NCI-H226 (cell line): ENCODE measurements at regions not wholly inside any gene's neighbourhood (a gene's known extent, or its start where the extent isn't known, plus 50 kb on each side); places are given as distances from the start of the nearest gene placed in this dataset.
A peak's percentile ranks its signal among the peaks of the same experiment; 100 is the strongest.
"Not testable (repeated sequence)": the region's sequence is repeated elsewhere in the genome, so short reads cannot be mapped to it uniquely, and the experiment has no call there.

Experiments
- DNase-seq: peaks from one replicate; pipeline ENCODE4 v3.0.0-alpha.2; 2015

DNA sequence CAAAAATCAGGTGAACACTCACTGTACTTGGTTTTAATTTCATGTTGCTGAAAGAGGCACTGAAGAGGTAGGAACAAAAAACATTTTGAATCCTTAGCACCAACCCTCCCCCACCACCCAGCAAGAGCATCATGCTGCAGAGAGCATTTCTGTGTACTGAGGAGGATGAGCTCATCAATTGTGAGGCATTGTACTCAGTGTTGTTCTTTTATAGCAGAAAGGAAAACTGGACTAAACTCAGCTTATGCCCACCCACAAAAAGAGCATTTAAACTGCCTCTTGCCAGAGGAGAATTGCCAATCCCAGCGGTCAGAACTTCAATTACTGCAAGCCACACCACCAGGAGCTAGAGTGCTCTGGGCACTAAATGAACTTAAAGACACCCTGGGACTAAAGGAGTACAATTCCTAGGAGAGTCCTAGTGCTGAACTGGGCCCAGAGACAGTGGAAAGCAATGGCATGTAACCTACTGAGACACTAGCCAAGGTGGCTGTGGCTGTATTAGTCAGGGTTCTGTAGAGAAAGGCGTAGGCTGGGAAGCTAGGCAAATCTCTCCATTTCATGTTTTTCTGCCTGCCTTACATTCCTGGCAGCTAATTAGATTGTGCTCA lies 280.7 kb upstream of the KLHL4 start:
- no peak for DNase-seq

DNA sequence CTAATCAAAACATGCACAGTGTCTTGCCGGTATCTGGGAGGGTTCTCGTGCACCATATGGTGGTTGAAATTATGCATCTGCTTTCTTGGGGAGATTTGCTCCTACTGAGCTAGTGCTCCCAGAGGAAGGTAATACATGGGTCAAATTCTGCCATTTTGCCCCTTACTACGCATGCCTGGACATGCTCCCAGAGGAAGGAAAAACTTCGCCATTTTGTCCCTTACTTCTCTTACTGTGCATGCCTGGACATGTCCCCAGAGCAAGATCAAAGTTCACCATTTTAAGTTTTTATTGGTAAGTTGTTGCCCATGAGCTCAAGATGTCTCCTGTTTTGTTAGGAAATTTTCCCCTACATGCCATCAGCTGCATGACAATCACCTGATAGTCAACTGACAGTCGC lies 252.1 kb upstream of the KLHL4 start:
- DNase-seq = no peak

DNA sequence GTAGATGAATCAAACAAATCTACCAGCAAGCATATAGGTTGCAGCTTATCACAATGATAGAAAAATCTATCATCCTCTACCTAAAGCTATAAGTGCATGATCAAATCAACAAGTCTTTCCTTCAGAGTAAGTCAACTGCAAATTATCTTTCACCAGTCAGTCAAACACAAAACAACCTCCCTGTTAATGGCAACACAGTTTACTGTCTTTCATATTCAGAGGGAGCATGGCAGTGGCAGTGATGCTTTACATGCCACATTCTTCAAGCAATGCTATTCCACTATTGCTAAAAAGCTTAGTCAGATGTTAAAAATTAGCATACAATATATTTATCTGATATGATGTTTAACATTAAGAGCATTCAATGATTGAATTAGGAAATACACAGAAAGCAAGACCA lies 245.1 kb upstream of the KLHL4 start:
- no peak for DNase-seq

DNA sequence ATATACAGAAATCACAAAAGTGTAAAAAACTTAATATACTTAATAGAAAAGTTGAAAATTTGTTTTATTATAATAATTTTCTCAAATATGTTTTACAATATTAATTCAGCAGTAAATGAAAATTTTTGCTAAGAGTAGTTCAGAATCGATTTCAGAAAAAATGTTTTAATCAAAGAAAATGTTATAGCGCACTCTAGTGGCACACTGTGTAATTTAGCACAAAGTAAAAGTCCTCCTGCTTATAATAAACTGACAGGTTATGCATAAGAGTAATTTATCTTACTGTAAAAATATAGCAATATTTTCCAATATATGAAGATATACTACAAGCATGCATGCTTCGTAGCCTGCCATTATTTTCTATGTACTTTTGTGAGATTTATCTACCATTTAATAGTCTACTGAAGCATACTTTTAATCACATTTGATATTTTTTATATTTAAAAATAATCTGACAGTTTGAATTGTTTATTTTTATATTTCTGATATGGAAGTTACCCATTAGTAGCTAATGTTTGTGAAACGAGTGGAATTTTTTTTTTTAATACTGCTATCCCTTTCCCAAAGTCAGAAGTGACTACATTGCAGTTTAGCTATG lies 217.9 kb upstream of the KLHL4 start:
- DNase-seq = no peak

DNA sequence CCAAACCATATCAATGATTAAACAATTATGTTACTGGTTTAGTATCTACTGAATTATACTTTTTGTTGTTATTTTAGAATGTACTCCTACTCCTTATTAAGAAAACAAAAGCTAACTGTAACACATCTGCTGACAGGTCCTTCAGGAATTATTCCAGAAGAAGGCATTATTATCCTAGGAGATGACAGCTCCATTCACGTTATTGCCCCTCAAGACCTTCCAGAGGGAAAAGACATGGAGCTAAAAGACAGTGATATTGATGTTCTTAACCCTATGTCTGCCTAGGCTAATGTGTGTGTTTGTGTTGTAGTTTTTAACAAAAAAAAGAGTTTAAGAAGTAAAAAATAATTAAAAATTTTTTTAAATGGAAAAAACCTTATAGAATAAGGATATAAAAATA lies 206.8 kb upstream of the KLHL4 start:
- no peak for DNase-seq

DNA sequence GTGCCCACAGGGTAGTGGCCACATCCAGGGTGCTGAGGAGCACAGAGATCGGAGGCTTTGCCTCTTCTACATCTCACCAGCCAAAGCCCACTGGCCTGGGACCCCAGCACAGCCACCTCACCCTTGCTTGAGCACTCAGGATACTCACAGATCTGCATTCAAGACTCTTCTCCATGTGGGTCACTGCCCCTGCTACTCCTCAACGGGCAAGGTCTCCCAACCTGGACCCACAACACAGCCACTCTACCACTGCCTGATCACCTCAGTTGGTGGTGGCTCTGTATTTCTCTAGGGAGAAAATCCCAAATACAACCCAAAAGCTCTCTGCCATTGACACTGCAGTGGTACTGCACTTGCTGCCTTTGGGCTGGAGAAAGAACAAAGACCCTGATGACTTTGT lies 190.3 kb upstream of the KLHL4 start:
- no peak for DNase-seq

DNA sequence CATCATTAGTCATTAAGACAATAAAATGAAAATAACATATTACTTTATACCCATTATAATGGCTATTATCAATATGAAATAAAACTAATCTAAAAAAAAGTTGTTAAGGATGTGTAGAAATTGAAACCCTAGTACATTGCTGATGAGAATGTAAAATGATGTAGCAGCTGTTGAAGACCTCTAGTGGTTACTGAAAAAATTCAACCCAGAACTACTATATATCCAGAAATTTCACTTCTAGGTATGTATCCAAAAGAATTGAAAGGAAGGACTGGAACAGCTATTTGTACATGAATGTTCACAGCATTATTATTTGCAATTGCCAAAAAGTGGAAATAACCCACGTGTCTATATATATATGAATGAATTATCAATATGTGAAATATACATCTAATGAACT lies 180.3 kb upstream of the KLHL4 start:
- no peak for DNase-seq

DNA sequence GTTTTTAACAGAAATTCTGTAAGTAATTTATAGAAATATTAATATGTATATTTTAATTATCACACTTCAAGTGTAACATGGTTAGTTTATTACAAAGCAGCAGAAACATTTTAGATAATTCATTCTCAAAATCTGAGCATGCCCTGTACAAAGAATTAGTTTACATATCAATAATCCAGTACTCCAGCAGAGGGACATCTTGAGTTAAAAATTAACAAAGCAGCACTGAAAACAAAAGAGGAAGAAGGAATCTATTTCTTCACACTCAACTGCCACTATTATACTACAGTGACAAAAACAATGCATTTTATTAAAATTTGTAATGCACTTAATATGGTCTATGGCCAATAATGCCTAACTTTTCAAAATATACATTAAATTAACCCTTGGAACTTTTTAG lies 179.1 kb upstream of the KLHL4 start:
- DNase-seq = peak; percentile 1

DNA sequence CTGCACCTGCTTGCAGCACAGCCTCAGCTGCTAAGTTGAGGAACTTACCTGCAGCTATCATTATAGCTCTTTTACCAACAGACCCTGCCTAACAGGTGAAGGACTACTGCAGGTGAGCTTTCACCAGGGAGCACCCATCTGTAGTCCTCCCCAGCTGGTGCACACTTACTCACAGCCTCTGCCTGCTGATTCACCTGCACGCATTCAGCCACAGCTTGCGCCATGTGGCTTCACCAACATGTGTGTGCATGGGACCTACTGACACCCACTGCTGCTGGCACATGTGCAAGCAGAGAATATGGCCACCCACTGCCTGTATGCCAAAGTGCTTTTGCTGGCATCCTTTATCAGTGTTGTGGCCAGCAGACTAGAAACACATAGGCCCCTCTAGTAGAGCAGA lies 146.7 kb upstream of the KLHL4 start:
- no peak for DNase-seq

DNA sequence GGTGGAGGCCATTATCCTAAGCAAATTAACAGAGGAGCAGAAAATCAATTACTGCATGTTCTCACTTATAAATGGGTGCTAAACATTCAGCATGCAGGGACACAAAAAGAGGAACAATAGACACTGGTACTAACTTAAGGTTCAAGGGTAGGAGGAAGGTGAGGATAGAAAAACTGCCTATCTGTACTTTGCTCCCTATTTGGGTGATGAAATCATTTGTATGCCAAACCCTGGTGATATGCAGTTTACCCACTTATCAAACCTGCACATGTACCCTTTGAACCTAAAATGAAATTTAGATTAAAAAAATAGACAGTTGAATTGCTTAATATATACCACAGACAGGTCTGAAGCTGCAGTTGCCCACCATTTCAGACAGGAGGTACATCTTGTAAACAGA lies 143.3 kb upstream of the KLHL4 start:
- DNase-seq = no peak

DNA sequence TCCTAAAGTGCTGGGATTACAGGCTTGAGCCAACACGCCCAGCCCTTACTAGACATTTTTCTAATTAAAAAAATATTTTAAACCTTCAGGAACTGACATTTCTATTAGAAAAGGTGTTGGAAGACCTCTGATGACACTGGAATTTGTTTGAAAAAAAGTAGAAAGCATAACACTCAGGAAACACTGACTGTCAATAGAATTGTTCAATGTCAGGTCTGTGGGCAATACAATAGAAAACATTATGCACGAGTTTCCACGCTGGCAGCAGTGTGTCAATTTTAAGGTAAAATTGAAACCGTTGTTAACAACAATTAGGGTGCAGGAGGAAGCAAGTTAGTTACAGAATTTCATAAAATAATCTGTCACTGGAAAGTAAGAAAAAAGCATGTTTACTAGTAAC lies 140.7 kb upstream of the KLHL4 start:
- no peak for DNase-seq

DNA sequence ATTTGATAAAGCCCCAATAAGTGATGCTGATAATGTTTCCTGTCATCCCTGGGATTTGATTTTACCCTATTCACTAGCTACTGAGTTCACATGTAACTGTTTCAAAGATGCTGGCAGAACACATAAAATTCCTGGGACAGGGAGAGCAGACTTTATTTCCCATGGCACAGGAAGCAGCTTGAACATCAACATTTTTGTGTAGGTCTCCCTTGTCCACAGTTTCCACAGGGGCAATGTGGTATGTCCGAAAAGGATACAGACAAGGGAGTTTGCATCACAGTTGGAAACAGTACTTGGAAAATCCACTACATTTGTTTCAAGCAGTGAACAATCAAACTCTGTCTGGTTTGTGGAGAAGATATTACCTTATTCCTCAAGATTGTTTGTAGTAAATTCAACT lies 129.2 kb upstream of the KLHL4 start:
- DNase-seq = no peak

DNA sequence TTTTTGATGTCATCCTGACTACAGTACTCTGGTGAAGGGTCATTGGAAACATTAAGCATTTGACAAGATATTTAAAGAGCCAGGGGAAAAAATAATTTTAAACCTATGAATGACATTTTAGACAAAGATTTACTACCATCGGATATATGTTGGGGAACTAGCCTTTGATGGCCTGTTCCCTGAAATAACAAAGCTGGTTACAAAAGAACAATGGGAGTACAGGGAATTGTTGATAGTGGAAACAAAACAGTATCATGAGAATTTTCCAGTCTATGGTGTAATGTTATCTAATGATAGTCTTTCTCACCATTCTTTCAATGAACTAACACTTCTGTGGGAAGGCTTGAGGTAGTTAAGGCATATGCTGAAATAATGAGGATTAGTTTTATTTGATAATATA lies 125.9 kb upstream of the KLHL4 start:
- no peak for DNase-seq

DNA sequence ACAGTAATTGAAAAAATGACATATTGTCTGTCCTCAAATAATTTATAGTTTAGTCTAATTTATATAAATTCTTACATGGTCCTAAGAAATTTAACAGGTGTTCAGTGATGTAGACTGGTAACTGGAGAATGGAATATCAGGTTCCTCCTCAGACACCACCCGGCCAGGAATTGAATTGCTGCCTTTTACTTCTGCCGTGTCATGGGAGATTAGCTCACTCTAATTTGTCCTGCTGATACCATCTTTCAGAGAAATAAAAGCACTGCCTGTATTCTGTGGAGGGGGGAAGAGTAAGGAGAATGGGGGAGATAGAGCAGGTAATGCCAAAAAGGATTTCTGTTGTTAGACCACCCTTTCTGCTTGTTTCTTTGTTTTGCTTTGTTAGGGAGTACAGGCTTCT lies 125.2 kb upstream of the KLHL4 start:
- no peak for DNase-seq

DNA sequence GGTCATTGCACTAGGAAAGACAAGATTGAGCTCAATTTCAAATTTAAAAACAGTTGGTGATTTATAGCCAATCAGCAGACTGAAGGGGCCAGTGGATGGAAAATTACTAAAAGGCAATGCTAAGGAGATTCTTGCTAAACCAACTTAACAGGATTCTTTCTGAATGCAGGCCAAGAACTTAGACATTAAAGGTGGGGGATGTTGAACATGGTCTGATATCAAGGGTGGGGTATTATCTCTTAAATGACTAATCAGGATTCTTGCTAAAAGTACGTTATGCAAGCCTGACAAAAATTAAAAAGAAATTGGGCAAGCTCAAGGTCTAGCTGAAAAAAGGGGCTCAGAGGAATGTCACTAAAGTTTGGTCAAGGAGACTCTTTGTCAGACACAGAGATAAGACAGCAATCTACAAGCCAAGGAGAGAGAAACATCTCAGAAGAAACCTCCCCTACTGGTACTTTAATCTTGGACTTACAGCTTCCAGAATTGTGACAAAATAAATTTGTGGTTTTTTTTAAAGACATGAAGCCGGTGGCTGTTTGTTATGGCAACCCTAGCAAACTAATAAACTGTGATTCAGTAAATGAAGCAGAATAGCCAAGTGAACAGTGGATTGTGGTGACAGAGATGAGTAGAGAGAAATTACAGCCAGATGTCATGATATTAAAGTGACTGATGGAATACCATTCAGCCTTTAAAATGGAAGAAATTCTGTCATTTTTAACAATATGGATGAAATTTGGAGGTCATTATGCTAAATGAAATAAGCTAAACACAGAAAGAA lies 120.3 kb upstream of the KLHL4 start:
- DNase-seq = peak; percentile 65

DNA sequence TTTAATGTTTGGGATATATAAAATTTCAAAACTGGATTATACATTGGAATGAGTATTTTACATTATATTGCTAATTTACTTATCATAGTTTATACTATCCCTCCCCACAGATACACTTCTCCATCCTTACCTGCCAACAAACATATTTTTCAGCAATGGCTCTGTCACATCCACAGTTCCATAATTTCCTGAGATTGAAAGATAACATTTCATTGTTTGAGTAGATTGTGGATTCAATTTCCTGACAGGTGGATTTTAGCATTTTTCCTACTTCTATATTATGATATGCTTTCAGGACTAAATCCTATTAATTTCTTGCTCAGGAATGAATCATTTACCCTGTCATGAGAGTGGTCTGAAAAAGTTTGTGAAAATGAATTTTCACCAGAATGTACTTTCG lies 115.3 kb upstream of the KLHL4 start:
- no peak for DNase-seq

DNA sequence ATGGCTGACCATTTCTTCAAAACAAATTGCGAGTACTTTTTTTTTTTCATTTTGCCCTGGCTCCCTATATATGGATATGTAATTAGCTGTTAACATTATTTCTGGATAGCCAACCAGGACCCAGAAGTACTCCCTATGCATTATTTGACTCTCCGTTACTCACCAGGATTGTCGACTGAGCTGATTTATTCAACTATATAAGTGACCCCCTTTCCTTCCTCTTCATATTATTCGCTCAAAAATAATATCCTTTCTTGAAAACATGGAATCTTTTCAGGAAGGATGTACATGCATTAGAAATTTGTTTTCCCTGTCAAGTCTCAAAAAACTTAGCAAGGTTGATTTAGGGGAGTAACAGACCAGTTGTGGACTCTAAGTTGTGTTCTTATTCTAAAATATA lies 114.1 kb upstream of the KLHL4 start:
- no peak for DNase-seq

DNA sequence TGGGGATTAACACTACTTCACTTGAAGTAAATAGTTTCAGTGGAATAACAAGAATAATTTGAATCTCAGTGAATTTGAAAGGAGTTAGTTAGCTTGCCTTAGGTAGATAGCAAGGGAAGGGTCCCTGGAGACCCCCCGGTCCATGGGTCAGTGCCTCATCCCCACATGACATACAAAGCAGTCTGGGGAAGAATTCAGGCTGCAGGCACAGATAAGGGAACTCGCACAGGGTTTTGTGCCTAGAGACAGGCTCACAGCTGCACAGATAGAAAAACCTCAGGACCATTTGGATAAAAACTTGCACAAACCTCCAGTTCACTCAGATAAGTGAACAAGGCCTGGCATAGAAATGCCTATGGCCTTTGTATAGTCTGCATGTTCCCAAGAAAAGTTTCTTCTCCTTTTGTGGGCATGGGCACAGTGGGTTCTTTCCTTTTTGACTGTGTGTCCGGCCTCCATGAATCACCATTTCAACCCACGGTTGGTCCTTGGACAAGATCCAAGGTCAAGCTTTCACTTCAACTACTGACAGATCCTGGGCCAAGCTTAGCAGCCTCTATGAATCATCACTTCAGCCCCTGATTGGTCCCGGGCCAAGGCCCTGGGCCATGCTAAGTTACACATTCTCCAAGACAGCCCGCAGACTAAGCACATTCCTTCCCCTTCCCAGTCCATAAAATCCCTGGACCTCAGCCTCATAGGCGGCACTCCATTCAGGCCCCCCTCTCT lies 108.3 kb upstream of the KLHL4 start:
- DNase-seq = peak; percentile 91

DNA sequence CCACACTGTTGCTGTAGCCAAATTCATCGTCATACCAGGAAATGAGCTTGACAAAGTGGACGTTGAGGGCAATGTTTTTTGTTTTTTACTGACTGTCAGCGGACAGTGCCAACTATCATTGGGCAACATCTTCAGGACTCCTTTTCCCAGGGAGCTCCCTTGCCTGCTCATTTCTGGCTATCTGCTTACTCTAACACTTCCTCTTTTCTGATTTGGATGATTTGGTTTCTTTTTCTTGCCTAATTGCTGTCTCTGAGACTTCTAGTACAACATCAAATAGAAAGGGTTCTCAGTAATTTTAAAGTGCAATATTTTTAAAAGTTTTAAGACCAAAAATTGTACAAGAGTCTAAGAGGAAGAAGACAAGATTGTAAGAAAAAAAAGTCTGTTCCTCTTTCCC lies 92.0 kb upstream of the KLHL4 start:
- DNase-seq = no peak

DNA sequence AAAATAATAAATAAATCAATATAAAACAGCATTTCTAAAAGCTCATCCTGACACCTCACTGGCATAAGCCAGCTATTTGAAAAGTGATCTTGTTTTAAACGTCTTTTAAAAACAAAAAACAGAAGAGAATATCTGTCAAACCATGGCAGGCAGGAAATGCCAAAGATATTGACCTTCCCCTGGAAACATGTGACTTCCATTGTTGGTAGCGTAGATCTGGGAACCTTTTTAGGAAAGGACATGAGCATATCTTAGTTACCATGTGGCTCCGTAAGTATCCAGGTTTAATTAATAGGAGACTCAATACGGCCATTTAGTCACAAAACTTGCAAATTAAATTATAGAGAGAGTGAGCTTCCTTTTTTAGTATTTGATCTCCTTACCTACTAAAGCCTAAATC lies 83.0 kb upstream of the KLHL4 start:
- no peak for DNase-seq

DNA sequence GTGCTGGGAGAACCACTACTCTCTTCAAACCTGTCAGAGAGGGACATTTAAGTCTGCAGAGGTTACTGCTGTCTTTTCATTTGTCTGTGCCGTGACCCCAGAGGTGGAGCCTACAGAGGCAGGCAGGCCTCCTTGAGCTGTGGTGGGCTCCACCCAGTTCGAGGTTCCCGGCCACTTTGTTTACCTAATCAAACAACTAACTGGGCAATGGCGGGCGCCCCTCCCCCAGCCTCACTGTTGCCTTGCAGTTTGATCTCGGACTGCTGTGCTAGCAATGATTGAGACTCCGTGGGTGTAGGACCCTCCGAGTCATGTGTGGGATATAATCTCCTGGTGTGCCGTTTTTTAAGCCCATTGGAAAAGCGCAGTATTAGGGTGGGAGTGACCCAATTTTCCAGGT lies 69.0 kb upstream of the KLHL4 start:
- DNase-seq = not testable (repeated sequence)

DNA sequence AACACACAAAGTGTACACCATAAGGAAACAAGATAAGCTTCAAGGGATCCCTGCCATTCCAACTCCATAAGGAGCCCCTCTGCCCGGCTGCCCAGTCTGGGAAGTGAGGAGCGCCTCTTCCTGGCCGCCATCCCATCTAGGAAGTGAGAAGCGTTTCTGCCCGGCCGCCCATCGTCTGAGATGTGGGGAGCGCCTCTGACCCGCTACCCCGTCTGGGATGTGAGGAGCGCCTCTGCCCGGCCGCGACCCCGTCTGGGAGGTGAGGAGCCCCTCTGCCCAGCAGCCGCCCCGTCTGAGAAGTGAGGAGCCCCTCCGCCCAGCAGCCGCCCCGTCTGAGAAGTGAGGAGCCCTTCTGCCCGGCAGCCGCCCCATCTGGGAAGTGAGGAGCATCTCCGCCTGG lies 51.8 kb upstream of the KLHL4 start:
- DNase-seq = not testable (repeated sequence)
